WTC11 (cell line): ENCODE measurements at regions not wholly inside any gene's neighbourhood (a gene's known extent, or its start where the extent isn't known, plus 50 kb on each side); places are given as distances from the start of the nearest gene placed in this dataset.

Experiments used
- CTCF ChIP-seq: fragments of 200-600 bp; IDR thresholded peaks from 2 replicates; pipeline ENCODE4 v1.8.0; 2022; ENCODE audit warnings: antibody characterized with exemption
- FOXK1 ChIP-seq: sonication (generic); formaldehyde crosslinking; IDR thresholded peaks from 2 replicates; pipeline ENCODE4 v1.8.0; 2022; ENCODE audit warnings: mild to moderate bottlenecking, moderate library complexity, missing genetic modification reagents
- IRF2 ChIP-seq: sonication (generic); formaldehyde crosslinking; IDR thresholded peaks from 2 replicates; pipeline ENCODE4 v1.8.0; 2022; ENCODE audit warnings: low read depth, missing genetic modification reagents, borderline replicate concordance
- NR2C2 ChIP-seq: sonication (generic); formaldehyde crosslinking; IDR thresholded peaks from 2 replicates; pipeline ENCODE4 v1.8.0; 2022; ENCODE audit warnings: mild to moderate bottlenecking, missing genetic modification reagents
- TF ChIP-seq, protein P1 (sequence below): sonication (generic); formaldehyde crosslinking; IDR thresholded peaks from 2 replicates; pipeline ENCODE4 v1.8.0; 2022; ENCODE audit warnings: mild to moderate bottlenecking, missing genetic modification reagents

DNA sequence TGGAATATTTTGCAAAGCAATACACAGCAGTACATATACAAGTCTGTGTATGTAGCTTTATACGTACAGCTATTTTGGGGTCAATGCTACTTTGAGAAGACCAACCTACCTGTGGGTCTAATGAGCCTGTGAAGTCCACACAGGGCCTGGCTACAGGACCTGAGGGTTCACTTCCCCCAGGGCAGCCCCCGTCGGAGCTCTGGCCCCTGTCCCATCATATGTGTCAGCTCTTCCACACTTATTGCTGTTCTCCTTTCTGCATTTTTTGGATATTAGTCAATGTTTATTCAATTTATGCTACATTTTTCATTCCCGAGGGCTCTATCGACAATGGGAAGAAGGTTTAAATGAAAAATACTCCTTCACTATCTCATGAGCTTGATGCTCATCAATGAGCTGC is 1473.6 kb downstream of the BRD1 start:
- no peak for TF ChIP-seq IRF2 (CRISPR knock-in tag)
- TF ChIP-seq CTCF, result no peak
- TF ChIP-seq FOXK1 (CRISPR knock-in tag), result no peak
- TF ChIP-seq, protein P1, sequence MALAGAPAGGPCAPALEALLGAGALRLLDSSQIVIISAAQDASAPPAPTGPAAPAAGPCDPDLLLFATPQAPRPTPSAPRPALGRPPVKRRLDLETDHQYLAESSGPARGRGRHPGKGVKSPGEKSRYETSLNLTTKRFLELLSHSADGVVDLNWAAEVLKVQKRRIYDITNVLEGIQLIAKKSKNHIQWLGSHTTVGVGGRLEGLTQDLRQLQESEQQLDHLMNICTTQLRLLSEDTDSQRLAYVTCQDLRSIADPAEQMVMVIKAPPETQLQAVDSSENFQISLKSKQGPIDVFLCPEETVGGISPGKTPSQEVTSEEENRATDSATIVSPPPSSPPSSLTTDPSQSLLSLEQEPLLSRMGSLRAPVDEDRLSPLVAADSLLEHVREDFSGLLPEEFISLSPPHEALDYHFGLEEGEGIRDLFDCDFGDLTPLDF, result no peak
- no peak for TF ChIP-seq NR2C2 (CRISPR knock-in tag)
